HCT116 (cell line): ENCODE measurements at regions not wholly inside any gene's neighbourhood (a gene's known extent, or its start where the extent isn't known, plus 50 kb on each side); places are given as distances from the start of the nearest gene placed in this dataset.

Experiments used
- ATAC-seq: fragments of 200-7000 bp; cut with Tn5 transposase; 2 replicates; pipeline ENCODE4 v1.9.1; 2020; ENCODE audit warnings: mild to moderate bottlenecking, moderate library complexity
- BruUV-seq: library from RNA; stranded (reverse); fragments of 400-500 nt; replicated peaks from 2 replicates; lab custom pipeline; 2021; lab: Mats Ljungman, UMichigan
- CTCF ChIA-PET: fragments of 300-600 bp; sonication (Branson Sonifier 250); formaldehyde crosslinking; loops from one replicate; lab custom pipeline; 2021; ENCODE audit warnings: antibody characterized with exemption; lab: Charles Lee
- POLR2A ChIA-PET: fragments of 300-600, 350-600 bp; sonication (Branson Sonifier 250); formaldehyde crosslinking; loops from one replicate; lab custom pipeline; 2021; ENCODE audit warnings: antibody characterized with exemption; lab: Charles Lee
- RAD21 ChIA-PET, 2 experiments: fragments of 300-600 bp; sonication (Branson Sonifier 250); formaldehyde crosslinking; loops; one replicate each; lab custom pipeline; 2023; ENCODE audit warnings: low total read pairs in 2 of 2; ENCODE audit not compliant: uncharacterized antibody in 2 of 2, unreplicated experiment in 2 of 2, low non-redundant PET in 1 of 2; lab: Charles Lee
- DNase-seq: peaks from one replicate; pipeline ENCODE4 v3.0.0-alpha.2; 2010; ENCODE audit warnings: low read depth, low spot score
- H2AFZ ChIP-seq: fragments of 200-600 bp; shearing (Covaris generic), sonication (generic); 2 replicates; pipeline ENCODE4 v1.6.1; 2017; ENCODE audit warnings: low read depth, mixed run types, mixed read lengths, antibody characterized with exemption, low read length; ENCODE audit not compliant: poor library complexity, severe bottlenecking
- H3K27ac ChIP-seq: 2 replicates; pipeline ENCODE4 v1.5.1; 2012; ENCODE audit warnings: low read depth, low read length
- H3K27me3 ChIP-seq: fragments of 200-600 bp; sonication (generic); 2 replicates; pipeline ENCODE4 v1.6.1; 2016; ENCODE audit warnings: mixed run types, low read length, mixed read lengths; ENCODE audit not compliant: insufficient read depth
- H3K36me3 ChIP-seq, 2 experiments: fragments of 200-500 bp in 1 of 2; fragments of 200-600 bp in 1 of 2; sonication (Bioruptor generic) in 1 of 2; sonication (generic) in 1 of 2; 2 replicates each; pipeline versions ENCODE4 v1.5.1 to v1.6.1; 2014 to 2016; ENCODE audit warnings: low read length in 2 of 2, inconsistent platforms in 1 of 2, mixed read lengths in 1 of 2, mixed run types in 1 of 2; ENCODE audit not compliant: insufficient read depth in 2 of 2, control insufficient read depth in 1 of 2
- H3K4me1 ChIP-seq, 2 experiments: fragments of 200-600 bp in 1 of 2; sonication (generic) in 1 of 2; 2 replicates each; pipeline versions ENCODE4 v1.5.1 to v1.6.1; 2012 to 2017; ENCODE audit warnings: low read length in 2 of 2, inconsistent platforms in 1 of 2, mild to moderate bottlenecking in 1 of 2, mixed read lengths in 1 of 2, mixed run types in 1 of 2, moderate library complexity in 1 of 2; ENCODE audit not compliant: insufficient read depth in 2 of 2, control insufficient read depth in 1 of 2
- H3K4me2 ChIP-seq: fragments of 200-600 bp; sonication (generic); 2 replicates; pipeline ENCODE4 v1.6.1; 2017; ENCODE audit warnings: mixed run types, low read length, mixed read lengths
- H3K4me3 ChIP-seq, 2 experiments: fragments of 200-600 bp in 1 of 2; sonication (generic) in 1 of 2; replicated peaks in 1 of 2; 2 replicates each; pipeline ENCODE4 v1.5.1; 2011 to 2016; ENCODE audit warnings: low read length in 2 of 2, control low read depth in 1 of 2, low read depth in 1 of 2, mild to moderate bottlenecking in 1 of 2, mixed read lengths in 1 of 2, mixed run types in 1 of 2
- H3K79me2 ChIP-seq: fragments of 200-600 bp; sonication (generic); 2 replicates; pipeline ENCODE4 v1.6.1; 2017; ENCODE audit warnings: mild to moderate bottlenecking, mixed run types, low read length, moderate library complexity, mixed read lengths; ENCODE audit not compliant: insufficient read depth
- H3K9ac ChIP-seq: fragments of 200-600 bp; sonication (generic); 2 replicates; pipeline ENCODE4 v1.6.1; 2016; ENCODE audit warnings: low read length, mixed read lengths
- H3K9me2 ChIP-seq: fragments of 200-600 bp; sonication (generic), shearing (Covaris generic); 2 replicates; pipeline ENCODE4 v1.6.1; 2017; ENCODE audit warnings: mixed run types, mild to moderate bottlenecking, moderate library complexity; ENCODE audit not compliant: insufficient read depth
- H3K9me3 ChIP-seq, 2 experiments: fragments of 200-500 bp in 1 of 2; fragments of 200-600 bp in 1 of 2; sonication (Bioruptor generic) in 1 of 2; sonication (generic) in 1 of 2; 2 replicates each; pipeline ENCODE4 v1.6.1; 2014 to 2017; ENCODE audit warnings: low read length in 2 of 2, mixed read lengths in 2 of 2, inconsistent platforms in 1 of 2, low read depth in 1 of 2, mild to moderate bottlenecking in 1 of 2, mixed run types in 1 of 2, moderate library complexity in 1 of 2; ENCODE audit not compliant: control insufficient read depth in 1 of 2, insufficient read depth in 1 of 2
- H4K20me1 ChIP-seq: fragments of 200-600 bp; sonication (generic), shearing (Covaris generic); 2 replicates; pipeline ENCODE4 v1.6.1; 2017; ENCODE audit warnings: mixed run types, mild to moderate bottlenecking, moderate library complexity; ENCODE audit not compliant: insufficient read depth
- CEBPB ChIP-seq: IDR thresholded peaks from 2 replicates; pipeline ENCODE4 v1.6.1; 2012; ENCODE audit warnings: low read depth
- ELF1 ChIP-seq: IDR thresholded peaks from 2 replicates; pipeline ENCODE4 v1.6.1; 2012; ENCODE audit warnings: low read depth, borderline replicate concordance
- EZH2 ChIP-seq: fragments of 200-600 bp; sonication (generic); IDR thresholded peaks from 2 replicates; pipeline ENCODE4 v1.6.1; 2017; ENCODE audit warnings: antibody characterized with exemption, mixed run types
- EZH2phosphoT487 ChIP-seq: fragments of 200-600 bp; IDR thresholded peaks from 2 replicates; pipeline ENCODE4 v1.6.1; 2018; ENCODE audit warnings: antibody characterized with exemption, borderline replicate concordance
- FOSL1 ChIP-seq: IDR thresholded peaks from 2 replicates; pipeline ENCODE4 v1.6.1; 2012; ENCODE audit warnings: low read depth
- JUND ChIP-seq: IDR thresholded peaks from 2 replicates; pipeline ENCODE4 v1.6.1; 2012
- MAX ChIP-seq: IDR thresholded peaks from 2 replicates; pipeline ENCODE4 v1.6.1; 2012
- POLR2A ChIP-seq: IDR thresholded peaks from 2 replicates; pipeline ENCODE4 v1.7.0; 2011; ENCODE audit warnings: borderline replicate concordance; ENCODE audit not compliant: insufficient read depth, insufficient read length; ENCODE audit errors: extremely low read depth
- POLR2AphosphoS5 ChIP-seq: IDR thresholded peaks from 2 replicates; pipeline ENCODE4 v1.6.1; 2011; ENCODE audit warnings: mild to moderate bottlenecking, low read depth, low read length, moderate library complexity
- REST ChIP-seq: IDR thresholded peaks from 2 replicates; pipeline ENCODE4 v1.6.1; 2012; ENCODE audit warnings: low read depth
- SIN3A ChIP-seq: IDR thresholded peaks from 2 replicates; pipeline ENCODE4 v1.6.1; 2012; ENCODE audit warnings: low read depth
- SP1 ChIP-seq: IDR thresholded peaks from 2 replicates; pipeline ENCODE4 v1.6.1; 2012; ENCODE audit warnings: low read depth
- SRF ChIP-seq: IDR thresholded peaks from 2 replicates; pipeline ENCODE4 v1.6.1; 2012; ENCODE audit warnings: low read depth
- TCF7L2 ChIP-seq: IDR thresholded peaks from 2 replicates; pipeline ENCODE4 v1.7.0; 2011; ENCODE audit warnings: borderline replicate concordance, inconsistent platforms; ENCODE audit not compliant: insufficient read depth, insufficient read length; ENCODE audit errors: extremely low read depth
- YY1 ChIP-seq: IDR thresholded peaks from 2 replicates; pipeline ENCODE4 v1.6.1; 2011; ENCODE audit warnings: low read length, low read depth, moderate library complexity, mild to moderate bottlenecking; ENCODE audit not compliant: insufficient replicate concordance; ENCODE audit errors: extremely low read depth
- ZBTB33 ChIP-seq: IDR thresholded peaks from 2 replicates; pipeline ENCODE4 v1.6.1; 2011; ENCODE audit warnings: mild to moderate bottlenecking, low read length, moderate library complexity; ENCODE audit not compliant: insufficient replicate concordance; ENCODE audit errors: extremely low read depth
- ZFX ChIP-seq: fragments of 450-650 bp; IDR thresholded peaks from 2 replicates; pipeline ENCODE4 v1.6.1; 2017
- ZNF274 ChIP-seq: fragments of 200-500 bp; sonication (Bioruptor generic); IDR thresholded peaks from 2 replicates; pipeline ENCODE4 v1.6.1; 2014; ENCODE audit warnings: mild to moderate bottlenecking, low read depth, low read length, inconsistent platforms
- intact Hi-C: fragments of 100-400 bp; cut with micrococcal nuclease; formaldehyde crosslinking; loops from 2 replicates; pipeline ENCODE4 v1.10.0; 2022

- no peaks in the 10 kb centered on the region for H3K9me2 ChIP-seq
- H3K36me3 ChIP-seq, result no peaks in the 10 kb centered on the region
- ATAC-seq, result no peak
- H3K4me1 ChIP-seq, result no peaks in the 10 kb centered on the region
- intact Hi-C loops, result no loop called here
- no peak overlapping the region for H3K4me3 ChIP-seq
- H3K27me3 ChIP-seq, result no peaks in the 10 kb centered on the region
- no peaks in the 10 kb centered on the region for H3K9me3 ChIP-seq
- no peak overlapping the region for H3K4me2 ChIP-seq
- ChIA-PET CTCF (no interaction called here), POLR2A (no interaction called here)
- no peak for TF ChIP-seq REST
- no peak for TF ChIP-seq YY1
- TF ChIP-seq ELF1, result no peak
- no peak for TF ChIP-seq FOSL1
- TF ChIP-seq POLR2A, result no peak
- TF ChIP-seq EZH2, result no peak
- no peak for TF ChIP-seq EZH2phosphoT487
- no peak for TF ChIP-seq POLR2AphosphoS5
- no peak for TF ChIP-seq SRF
- TF ChIP-seq SP1, result no peak
- TF ChIP-seq ZNF274, result no peak
- TF ChIP-seq MAX, result no peak
- TF ChIP-seq ZFX, result no peak
- no peak for TF ChIP-seq JUND
- no peak for TF ChIP-seq ZBTB33
- TF ChIP-seq TCF7L2, result no peak
- no peak for TF ChIP-seq SIN3A
- no peak for TF ChIP-seq CEBPB
- TF ChIP-seq, all 23 proteins: peak for 0
- no peak for DNase-seq
- Histone ChIP-seq H2AFZ (no peak overlapping the region), H3K27ac (no peak overlapping the region), H3K9ac (no peak overlapping the region), H4K20me1 (no peaks in the 10 kb centered on the region), H3K79me2 (no peaks in the 10 kb centered on the region)
- BruUV-seq, result no TSS peak
- RAD21 ChIA-PET, result no interaction called here
Measured at GRCh38 chrX:8049827-8050226, 121.2 kb downstream of the VCX2 start.
